HG02759 (cell line): ENCODE measurements at regions not wholly inside any gene's neighbourhood (a gene's known extent, or its start where the extent isn't known, plus 50 kb on each side); places are given as distances from the start of the nearest gene placed in this dataset.

Experiments
- ATAC-seq: cut with Tn5 transposase; IDR thresholded peaks from one replicate; pipeline ENCODE4 v1.9.1; 2021; ENCODE audit warnings: mild to moderate bottlenecking, moderate library complexity; ENCODE audit not compliant: unreplicated experiment

DNA sequence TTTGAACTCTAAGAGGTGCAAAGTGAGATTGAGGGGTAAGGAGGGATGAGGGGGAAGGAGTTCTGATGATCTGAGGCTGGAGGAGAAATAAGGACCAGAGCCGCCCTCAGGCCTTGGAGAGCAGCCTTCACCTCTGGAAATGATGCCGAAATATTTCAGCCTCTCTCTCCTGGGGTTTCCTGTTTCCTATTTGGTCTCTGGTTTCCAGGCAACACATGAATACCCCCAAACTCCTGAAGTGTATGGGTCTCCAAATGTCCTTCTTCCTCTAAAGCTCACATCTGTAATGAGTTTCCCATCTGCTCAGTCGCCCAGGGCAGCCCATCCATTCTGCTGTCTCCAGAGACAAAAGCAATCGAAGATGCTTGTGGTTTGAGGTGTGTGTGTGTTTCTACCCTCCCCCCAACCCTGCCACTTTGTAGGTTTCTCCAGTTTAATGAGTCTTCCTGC lies 52.0 kb upstream of the FAM20B start:
- ATAC-seq: peak; percentile 41
